GM13976 (cell line): ENCODE measurements at regions not wholly inside any gene's neighbourhood (a gene's known extent, or its start where the extent isn't known, plus 50 kb on each side); places are given as distances from the start of the nearest gene placed in this dataset.

Source experiments
- DNase-seq: peaks from one replicate; pipeline ENCODE4 v3.0.0; 2012; ENCODE audit warnings: low spot score
- in situ Hi-C: fragments of 300-500 bp; cut with MboI; formaldehyde crosslinking; loops from one replicate; pipeline ENCODE4 v1.12.0; 2022; ENCODE audit warnings: low sequenced_read_pairs, mixed read lengths, inconsistent platforms; ENCODE audit not compliant: unreplicated experiment
- TF ChIP-seq, protein P1 (sequence below): IDR thresholded peaks from 2 replicates; pipeline ENCODE4 v1.5.1; 2012; ENCODE audit warnings: borderline replicate concordance, mild to moderate bottlenecking; ENCODE audit not compliant: insufficient read depth; ENCODE audit errors: extremely low read depth, missing control alignments, control extremely low read depth

- in situ Hi-C loops, result no loop called here
- DNase-seq, result no peak
- TF ChIP-seq, protein P1, sequence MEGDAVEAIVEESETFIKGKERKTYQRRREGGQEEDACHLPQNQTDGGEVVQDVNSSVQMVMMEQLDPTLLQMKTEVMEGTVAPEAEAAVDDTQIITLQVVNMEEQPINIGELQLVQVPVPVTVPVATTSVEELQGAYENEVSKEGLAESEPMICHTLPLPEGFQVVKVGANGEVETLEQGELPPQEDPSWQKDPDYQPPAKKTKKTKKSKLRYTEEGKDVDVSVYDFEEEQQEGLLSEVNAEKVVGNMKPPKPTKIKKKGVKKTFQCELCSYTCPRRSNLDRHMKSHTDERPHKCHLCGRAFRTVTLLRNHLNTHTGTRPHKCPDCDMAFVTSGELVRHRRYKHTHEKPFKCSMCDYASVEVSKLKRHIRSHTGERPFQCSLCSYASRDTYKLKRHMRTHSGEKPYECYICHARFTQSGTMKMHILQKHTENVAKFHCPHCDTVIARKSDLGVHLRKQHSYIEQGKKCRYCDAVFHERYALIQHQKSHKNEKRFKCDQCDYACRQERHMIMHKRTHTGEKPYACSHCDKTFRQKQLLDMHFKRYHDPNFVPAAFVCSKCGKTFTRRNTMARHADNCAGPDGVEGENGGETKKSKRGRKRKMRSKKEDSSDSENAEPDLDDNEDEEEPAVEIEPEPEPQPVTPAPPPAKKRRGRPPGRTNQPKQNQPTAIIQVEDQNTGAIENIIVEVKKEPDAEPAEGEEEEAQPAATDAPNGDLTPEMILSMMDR, result no peak
Observed at GRCh38 chr17:71917715-71918114, 203.1 kb upstream of the SOX9 start.

DNA sequence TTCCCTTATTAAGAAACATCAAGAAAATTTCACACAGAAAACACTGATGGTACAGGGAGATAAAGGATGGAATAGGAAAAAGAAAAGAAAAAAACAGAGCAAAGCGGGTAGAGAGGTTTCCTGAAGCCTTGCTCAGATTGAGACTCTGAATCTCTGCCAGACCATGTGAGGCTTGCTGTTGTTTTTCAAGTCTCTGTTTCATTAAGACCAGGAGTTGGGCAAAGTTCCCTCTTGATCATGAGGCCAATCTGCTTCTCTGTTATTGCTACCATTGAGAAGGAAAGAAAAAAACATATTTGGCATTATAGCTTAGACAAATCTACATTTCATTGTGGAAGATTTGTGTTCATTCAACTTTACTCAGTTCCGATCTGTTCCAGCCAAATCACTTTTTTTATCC lies 201.6 kb upstream of the SOX9 start:
- no peak for DNase-seq
- in situ Hi-C loops, result no loop called here
- TF ChIP-seq, protein P1, result no peak

- no peak for DNase-seq
- TF ChIP-seq, protein P1, result no peak
- in situ Hi-C loops, result no loop called here
Observed at GRCh38 chr17:71919896-71920295, 200.9 kb upstream of the SOX9 start.

DNA sequence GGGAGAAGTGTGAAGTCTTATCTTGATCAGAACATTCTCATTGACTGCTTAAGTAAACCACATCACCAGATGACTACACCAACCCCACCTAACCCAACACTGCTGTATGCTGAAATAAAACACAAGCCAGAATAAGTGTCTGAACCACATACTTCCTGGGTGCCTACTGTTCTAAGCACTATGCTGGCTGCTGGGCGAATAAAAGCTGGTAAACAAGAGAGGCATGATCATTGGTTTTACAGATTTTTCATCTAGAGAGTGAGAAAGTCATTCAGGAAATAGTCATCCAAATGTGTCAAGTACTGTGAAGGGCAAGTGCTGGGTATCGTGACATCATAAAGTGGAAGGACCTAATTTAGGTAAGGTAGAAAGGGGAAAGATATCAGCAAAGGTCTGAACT lies 199.0 kb upstream of the SOX9 start:
- DNase-seq, result no peak
- TF ChIP-seq, protein P1, result no peak
- in situ Hi-C loops, result no loop called here

GRCh38 chr17:71922439-71922838 lies 198.4 kb upstream of the SOX9 start:
- DNase-seq, result peak; percentile 10

DNA sequence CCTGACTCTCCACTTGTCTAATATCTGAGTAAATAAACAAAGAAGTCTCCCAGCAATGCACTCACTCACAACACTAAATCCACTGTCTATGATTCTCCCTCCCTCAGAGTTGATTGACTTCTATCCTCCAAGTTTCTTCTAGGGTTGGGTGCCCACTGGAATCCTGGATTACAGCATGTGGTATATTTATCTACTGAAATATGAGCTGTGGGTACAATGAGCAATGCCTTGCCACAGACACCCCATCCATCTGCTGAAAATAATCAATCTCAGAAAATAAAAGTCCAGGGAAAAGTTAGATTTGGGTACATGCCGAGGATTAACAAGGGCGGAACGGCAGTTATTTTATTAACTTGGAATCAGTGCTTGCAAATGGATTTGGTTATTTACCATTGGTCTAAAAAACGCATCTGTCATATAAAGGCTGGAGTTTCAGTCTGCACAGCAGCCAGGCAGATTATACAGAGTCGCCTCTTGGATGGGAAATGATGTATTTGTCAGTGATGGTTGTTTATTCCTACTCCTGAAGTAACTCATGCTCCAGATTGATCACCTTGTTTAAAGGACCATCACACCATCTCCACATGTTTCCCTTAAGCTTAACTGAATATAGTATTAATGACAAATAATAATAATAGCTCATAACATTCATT lies 193.9 kb upstream of the SOX9 start:
- in situ Hi-C loops, result no loop called here
- TF ChIP-seq, protein P1, result no peak
- DNase-seq, result no peak

More at GRCh38 chr17:71922439-71922838, 198.4 kb upstream of the SOX9 start:
- TF ChIP-seq, protein P1, result no peak
- in situ Hi-C loops, result no loop called here

GRCh38 chr17:71933306-71933705 lies 187.5 kb upstream of the SOX9 start:
- TF ChIP-seq, protein P1, result no peak

More at GRCh38 chr17:71933306-71933705, 187.5 kb upstream of the SOX9 start:
- in situ Hi-C loops, result no loop called here
- DNase-seq, result no peak
